Spleen (tissue), 11 donors: ENCODE measurements at regions not wholly inside any gene's neighbourhood (a gene's known extent, or its start where the extent isn't known, plus 50 kb on each side); places are given as distances from the start of the nearest gene placed in this dataset.

Source experiments
- DNase-seq: peaks from one replicate; pipeline ENCODE4 v3.0.0-alpha.2; 2020
- H3K27ac ChIP-seq, 8 donors: fragments of 200-600 bp; sonication (generic) in 7 of 8; 1 replicate in 4 of 8; 2 replicates in 4 of 8; pipeline versions ENCODE4 v1.5.0 to v1.8.0; 2016 to 2021; ENCODE audit warnings: inconsistent platforms in 4 of 8, mild to moderate bottlenecking in 4 of 8, moderate library complexity in 1 of 8
- H3K27me3 ChIP-seq, 7 donors: fragments of 200-600 bp; sonication (generic) in 6 of 7; replicated peaks in 1 of 7; 1 replicate in 4 of 7; 2 replicates in 3 of 7; pipeline versions ENCODE4 v1.5.0 to v1.8.0; 2016 to 2021; ENCODE audit warnings: inconsistent platforms in 3 of 7, mild to moderate bottlenecking in 1 of 7
- H3K36me3 ChIP-seq, 6 donors: fragments of 200-600 bp; sonication (generic) in 5 of 6; 1 replicate in 4 of 6; 2 replicates in 2 of 6; pipeline versions ENCODE4 v1.5.0 to v1.8.0; 2016 to 2021; ENCODE audit warnings: inconsistent platforms in 2 of 6
- H3K4me1 ChIP-seq, 6 donors: fragments of 200-600 bp; sonication (generic) in 5 of 6; 1 replicate in 3 of 6; 2 replicates in 3 of 6; pipeline versions ENCODE4 v1.5.0 to v1.8.0; 2016 to 2021; ENCODE audit warnings: inconsistent platforms in 3 of 6
- H3K4me3 ChIP-seq, 8 donors: fragments of 200-600 bp; sonication (generic) in 7 of 8; 1 replicate in 4 of 8; 2 replicates in 4 of 8; pipeline versions ENCODE4 v1.5.0 to v1.8.0; 2016 to 2021; ENCODE audit warnings: inconsistent platforms in 4 of 8, mild to moderate bottlenecking in 4 of 8, moderate library complexity in 2 of 8
- H3K9me3 ChIP-seq, 8 donors: fragments of 200-600 bp; sonication (generic) in 7 of 8; 1 replicate in 4 of 8; 2 replicates in 4 of 8; pipeline versions ENCODE4 v1.5.0 to v1.8.0; 2016 to 2021; ENCODE audit warnings: inconsistent platforms in 4 of 8
- CTCF ChIP-seq, 11 experiments: fragments of 200-600 bp in 7 of 11; fragments of 450-650 bp in 4 of 11; sonication (generic) in 4 of 11; IDR thresholded peaks in 8 of 11; conservative IDR thresholded peaks in 3 of 11; 1 replicate in 7 of 11; 2 replicates in 4 of 11; pipeline versions ENCODE4 v1.4.0 to v1.8.0; 2016 to 2021; ENCODE audit warnings: antibody characterized with exemption in 11 of 11, inconsistent platforms in 4 of 11, mild to moderate bottlenecking in 1 of 11
- POLR2A ChIP-seq, 3 donors: fragments of 450-650 bp; IDR thresholded peaks; one replicate each; pipeline ENCODE4 v1.5.1; 2017; ENCODE audit warnings: antibody characterized with exemption in 3 of 3, mild to moderate bottlenecking in 1 of 3
- POLR2AphosphoS5 ChIP-seq, 3 donors: sonication (generic); formaldehyde crosslinking; IDR thresholded peaks; one replicate each; pipeline ENCODE4 v1.5.1; 2017; ENCODE audit warnings: antibody characterized with exemption in 3 of 3
- WGBS, 5 donors: extraction: QIAGEN DNeasy Blood & Tissue Kit in 3 of 5; methylation state at CpG; one replicate each; pipeline versions ENCODE4 v1.1.5 to v1.1.7; 2013 to 2018; 5-methylcytosine and 5-hydroxymethylcytosine counted together
- intact Hi-C: fragments of 100-400 bp; cut with DNase I; formaldehyde crosslinking; loops from one replicate; pipeline ENCODE4 v1.15.0; 2023; ENCODE audit warnings: low total_unique reads
- donor health status: healthy with polysubstance abuse.
- donor health status: DM: no; HTN: no; CAD: no; lungs with moderate emphysema.
- donor health status: DM: no; HTN: no; CAD: no.
- donor health status: Bipolar disorder and iron deficiency.
- donor health status: healthy.
- donor health status: DM: no; HTN: no; CAD: no.
- donor health status: DM: yes; HTN: yes; CAD: no.

GRCh38 chr7:110484356-110484755, 606.6 kb upstream of the LRRN3 start:
- Histone ChIP-seq H3K27me3 (no peaks in the 10 kb centered on the region), H3K4me1 (no peaks in the 10 kb centered on the region), H3K4me3 (no peak overlapping the region), H3K9me3 (peaks cover 0 to 30% (median 22%) of the 10 kb centered on the region in 8 donors), H3K36me3 (no peaks in the 10 kb centered on the region), H3K27ac (no peak overlapping the region)
- no peak for TF ChIP-seq POLR2AphosphoS5 (IDR thresholded peaks at IDR 0.05)
- no peak for TF ChIP-seq CTCF (IDR thresholded peaks at IDR 0.05 in 8 of 11, conservative IDR thresholded peaks at IDR 0.05 in 3 of 11)
- TF ChIP-seq POLR2A (IDR thresholded peaks at IDR 0.05), result no peak
- intact Hi-C loops, result no loop called here
- no peak for DNase-seq
- 45 to 59% (median 58%) methylated on average over 2 of the region's 2 CpGs for WGBS, 5 donors

GRCh38 chr7:110486549-110486948, 604.4 kb upstream of the LRRN3 start:
- intact Hi-C loops, result no loop called here
- Histone ChIP-seq H3K36me3 (no peaks in the 10 kb centered on the region), H3K27ac (no peak overlapping the region), H3K27me3 (no peaks in the 10 kb centered on the region), H3K4me3 (no peak overlapping the region), H3K9me3 (peaks cover 0 to 8% (median 2%) of the 10 kb centered on the region in 8 donors), H3K4me1 (no peaks in the 10 kb centered on the region)
- no peak for DNase-seq
- no peak for TF ChIP-seq POLR2AphosphoS5 (IDR thresholded peaks at IDR 0.05)
- TF ChIP-seq CTCF (IDR thresholded peaks at IDR 0.05 in 8 of 11, conservative IDR thresholded peaks at IDR 0.05 in 3 of 11), result no peak
- no peak for TF ChIP-seq POLR2A (IDR thresholded peaks at IDR 0.05)
- 76 to 86% (median 79%) methylated on average over 2 of the region's 2 CpGs for WGBS, 5 donors

- H3K27ac ChIP-seq, result no peak overlapping the region
- H3K4me1 ChIP-seq, result no peaks in the 10 kb centered on the region
- 14 to 53% (median 29%) methylated on average over 1 of the region's 1 CpG for WGBS, 5 donors
- TF ChIP-seq POLR2AphosphoS5 (IDR thresholded peaks at IDR 0.05), result no peak
- TF ChIP-seq CTCF (IDR thresholded peaks at IDR 0.05 in 8 of 11, conservative IDR thresholded peaks at IDR 0.05 in 3 of 11), result no peak
- TF ChIP-seq POLR2A (IDR thresholded peaks at IDR 0.05), result no peak
- H3K36me3 ChIP-seq, result no peaks in the 10 kb centered on the region
- DNase-seq, result no peak
- H3K27me3 ChIP-seq, result no peaks in the 10 kb centered on the region
- no peaks in the 10 kb centered on the region for H3K9me3 ChIP-seq
- H3K4me3 ChIP-seq, result no peak overlapping the region
- intact Hi-C loops, result no loop called here
Observed at GRCh38 chr7:110502888-110503465, 588.0 kb upstream of the LRRN3 start.

GRCh38 chr7:110507369-110507768, 583.6 kb upstream of the LRRN3 start:
- Histone ChIP-seq H3K27ac (no peak overlapping the region), H3K4me3 (no peak overlapping the region), H3K36me3 (no peaks in the 10 kb centered on the region), H3K27me3 (no peaks in the 10 kb centered on the region), H3K9me3 (no peaks in the 10 kb centered on the region), H3K4me1 (no peaks in the 10 kb centered on the region)
- TF ChIP-seq CTCF (IDR thresholded peaks at IDR 0.05 in 8 of 11, conservative IDR thresholded peaks at IDR 0.05 in 3 of 11) (no peak), POLR2AphosphoS5 (IDR thresholded peaks at IDR 0.05) (no peak), POLR2A (IDR thresholded peaks at IDR 0.05) (no peak)
- intact Hi-C loops, result no loop called here
- 73 to 95% (median 85%) methylated on average over 1 of the region's 1 CpG for WGBS, 5 donors
- DNase-seq, result no peak
